Heart left ventricle (tissue), 16 donors: ENCODE measurements at regions not wholly inside any gene's neighbourhood (a gene's known extent, or its start where the extent isn't known, plus 50 kb on each side); places are given as distances from the start of the nearest gene placed in this dataset.

Experiments used
- ATAC-seq, 4 donors: fragments of 200-7000 bp; cut with Tn5 transposase; one replicate each; pipeline ENCODE4 v1.9.1; 2020 to 2022; ENCODE audit warnings: moderate library complexity in 4 of 4, mild to moderate bottlenecking in 3 of 4, moderate number of reproducible peaks in 1 of 4
- DNase-seq, 5 donors: peaks; one replicate each; pipeline ENCODE4 v3.0.0-alpha.2; 2020
- H3K27ac ChIP-seq, 12 donors: fragments of 200-600 bp; sonication (generic) in 4 of 12; one replicate each; pipeline versions ENCODE4 v1.5.0 to v1.8.0; 2016 to 2022; ENCODE audit warnings: mild to moderate bottlenecking in 2 of 12
- H3K27me3 ChIP-seq, 9 donors: fragments of 200-600 bp; sonication (generic) in 2 of 9; one replicate each; pipeline versions ENCODE4 v1.5.1 to v1.8.0; 2016 to 2022; ENCODE audit warnings: mild to moderate bottlenecking in 3 of 9
- H3K36me3 ChIP-seq, 9 donors: fragments of 200-600 bp; sonication (generic) in 2 of 9; one replicate each; pipeline versions ENCODE4 v1.5.0 to v1.8.0; 2018 to 2022; ENCODE audit warnings: mild to moderate bottlenecking in 2 of 9
- H3K4me1 ChIP-seq, 12 donors: fragments of 200-600 bp; sonication (generic) in 4 of 12; one replicate each; pipeline versions ENCODE4 v1.5.0 to v1.8.0; 2016 to 2022; ENCODE audit warnings: mild to moderate bottlenecking in 3 of 12
- H3K4me3 ChIP-seq, 12 donors: fragments of 200-600 bp; sonication (generic) in 4 of 12; one replicate each; pipeline versions ENCODE4 v1.5.0 to v1.8.0; 2017 to 2022; ENCODE audit warnings: mild to moderate bottlenecking in 9 of 12, moderate library complexity in 4 of 12
- H3K9me3 ChIP-seq, 12 donors: fragments of 200-600 bp; sonication (generic) in 4 of 12; one replicate each; pipeline versions ENCODE4 v1.5.0 to v1.8.0; 2016 to 2022; ENCODE audit warnings: mild to moderate bottlenecking in 1 of 12
- CTCF ChIP-seq, 12 donors: fragments of 200-600 bp; sonication (generic) in 4 of 12; IDR thresholded peaks; one replicate each; pipeline versions ENCODE4 v1.5.0 to v1.8.0; 2018 to 2022; ENCODE audit warnings: antibody characterized with exemption in 12 of 12, mild to moderate bottlenecking in 5 of 12
- POLR2A ChIP-seq, 2 donors: fragments of 450-650 bp; IDR thresholded peaks; one replicate each; pipeline ENCODE4 v1.6.1; 2017; ENCODE audit warnings: antibody characterized with exemption in 2 of 2, mild to moderate bottlenecking in 2 of 2, moderate library complexity in 2 of 2
- WGBS, 4 donors: extraction: QIAGEN DNeasy Blood & Tissue Kit in 2 of 4; methylation state at CpG; one replicate each; pipeline versions ENCODE4 v1.1.5 to v1.1.7; 2013 to 2018; 5-methylcytosine and 5-hydroxymethylcytosine counted together
- intact Hi-C, 10 donors: fragments of 100-400 bp; cut with DNase I; formaldehyde crosslinking; loops; one replicate each; pipeline versions ENCODE4 v1.11.1 to v1.14.2; 2022
- donor health status: ischemic (EF 13 %, LVEDD 7.1; RV severe dilation, severe dysfunction).
- donor health status: healthy with polysubstance abuse.
- donor health status: DM: no; HTN: yes; CAD: no.
- donor health status: DM: no; HTN: no; CAD: no.
- donor health status: ischemic (EF 25% LVEDD 6.9; RV normal size, moderate dysfunction).
- donor health status: ischemic (EF 25% LVEDD 5.7; RV mildly dilated, moderate dysfunction).
- donor health status: healthy.
- donor health status: DM: yes; HTN: yes; CAD: no.
- donor health status: ischemic (EF 35%, LVEDD 5.7; RV mildly dilated, moderate dysfunction).
- donor health status: nonischemic (EF 11% LVEDD 7.7; RV severe dilation, severe dysfunction).
- donor health status: DM: yes; HTN: yes; CAD: no.
- donor health status: PGD.
- donor health status: ischemic (EF 29% LVEDD 5.4; RV normal size, mild dysfunction).
- donor health status: nonischemic (EF 23%, LVEDD 6.1; RV moderate dilation, normal function).

DNA sequence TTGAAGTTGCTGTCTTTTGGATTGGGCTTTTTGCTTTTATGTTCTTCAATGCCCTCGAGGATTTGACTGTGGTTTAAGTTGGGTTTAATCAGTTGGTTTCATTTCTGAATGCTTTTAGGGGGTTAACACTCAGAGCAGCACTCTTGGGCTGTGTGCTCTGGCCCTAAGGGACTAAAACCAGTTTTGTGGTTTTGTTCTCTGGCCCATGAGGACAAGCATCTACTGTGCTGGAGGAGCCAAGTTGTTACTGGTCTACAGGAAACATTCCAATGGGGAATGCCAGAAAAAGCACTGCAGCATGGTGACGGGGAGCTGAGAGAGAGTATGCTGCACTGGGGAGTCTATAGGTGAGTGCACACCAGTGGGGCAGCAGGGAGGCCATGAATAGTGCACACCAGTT is 596.9 kb downstream of the ZBBX start:
- Histone ChIP-seq H3K4me3 (no peak overlapping the region), H3K9me3 (peaks cover 0 to 9% (median 0%) of the 10 kb centered on the region in 12 donors), H3K27ac (no peak overlapping the region), H3K36me3 (no peaks in the 10 kb centered on the region), H3K4me1 (no peaks in the 10 kb centered on the region), H3K27me3 (no peaks in the 10 kb centered on the region)
- TF ChIP-seq POLR2A (IDR thresholded peaks at IDR 0.05): no peak
- no peak for TF ChIP-seq CTCF (IDR thresholded peaks at IDR 0.05)
- DNase-seq (no peak), ATAC-seq (no peak)
- intact Hi-C loops: no loop called here
- 55 to 65% (median 58%) methylated on average over 2 of the region's 2 CpGs for WGBS, 4 donors

DNA sequence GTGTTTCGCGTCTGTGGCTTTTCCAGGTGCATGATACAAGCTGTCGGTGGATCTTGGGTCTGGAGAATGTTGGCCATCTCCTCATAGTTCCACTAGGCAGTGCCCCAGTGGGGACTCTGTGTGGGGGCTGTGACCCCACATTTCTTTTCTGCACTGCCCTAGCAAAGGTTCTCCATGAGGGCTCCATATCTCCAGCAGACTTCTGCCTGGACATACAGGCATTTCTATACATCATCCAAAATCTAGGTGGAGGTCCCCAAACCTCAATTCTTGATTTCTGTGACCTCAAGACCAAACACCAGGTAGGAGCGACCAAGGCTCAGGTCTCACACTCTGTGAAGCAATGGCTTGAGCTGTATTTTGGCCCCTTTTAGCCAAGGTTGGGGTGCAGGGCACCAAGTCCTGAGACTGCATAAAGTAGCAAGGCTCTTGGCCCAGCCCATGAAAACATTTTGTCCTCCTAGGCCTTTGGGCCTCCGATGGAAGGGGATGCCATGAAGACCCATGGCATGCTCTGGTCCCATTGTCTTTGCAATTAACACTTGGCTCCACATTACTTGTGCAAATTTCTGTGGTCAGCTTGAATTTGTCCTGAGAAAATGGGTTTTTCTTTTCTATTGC is 615.3 kb downstream of the ZBBX start:
- intact Hi-C loops: no loop called here
- no peaks in the 10 kb centered on the region for H3K36me3 ChIP-seq
- H3K4me1 ChIP-seq: no peaks in the 10 kb centered on the region
- TF ChIP-seq POLR2A (IDR thresholded peaks at IDR 0.05): no peak
- TF ChIP-seq CTCF (IDR thresholded peaks at IDR 0.05): no peak
- 59 to 88% (median 71%) methylated on average over 5 of the region's 5 CpGs for WGBS, 4 donors
- H3K27me3 ChIP-seq: no peaks in the 10 kb centered on the region
- DNase-seq (no peak), ATAC-seq (no peak)
- peaks cover 0 to 23% (median 0%) of the 10 kb centered on the region in 12 donors for H3K9me3 ChIP-seq
- no peak overlapping the region for H3K27ac ChIP-seq
- no peak overlapping the region for H3K4me3 ChIP-seq

GRCh38 chr3:166759736-166760513 is 620.2 kb downstream of the ZBBX start:
- DNase-seq (no peak), ATAC-seq (no peak)
- no peaks in the 10 kb centered on the region for H3K27me3 ChIP-seq
- intact Hi-C loops: no loop called here
- H3K4me3 ChIP-seq: no peak overlapping the region
- no peaks in the 10 kb centered on the region for H3K36me3 ChIP-seq
- 73 to 81% (median 78%) methylated on average over 9 of the region's 9 CpGs for WGBS, 4 donors
- TF ChIP-seq CTCF (IDR thresholded peaks at IDR 0.05): no peak
- TF ChIP-seq POLR2A (IDR thresholded peaks at IDR 0.05): no peak
- H3K9me3 ChIP-seq: peaks cover 0 to 24% (median 0%) of the 10 kb centered on the region in 12 donors
- H3K27ac ChIP-seq: no peak overlapping the region
- no peaks in the 10 kb centered on the region for H3K4me1 ChIP-seq

- Histone ChIP-seq H3K27me3 (no peaks in the 10 kb centered on the region), H3K4me3 (no peak overlapping the region), H3K36me3 (no peaks in the 10 kb centered on the region), H3K9me3 (peaks cover 0 to 25% (median 0%) of the 10 kb centered on the region in 12 donors), H3K4me1 (no peaks in the 10 kb centered on the region), H3K27ac (no peak overlapping the region)
- intact Hi-C loops: no loop called here
- TF ChIP-seq POLR2A (IDR thresholded peaks at IDR 0.05) (no peak), CTCF (IDR thresholded peaks at IDR 0.05) (no peak)
- 85 to 90% (median 88%) methylated on average over 2 of the region's 2 CpGs for WGBS, 4 donors
- no peak for DNase-seq
- ATAC-seq: no peak
Observed at GRCh38 chr3:166752214-166752613, 627.9 kb downstream of the ZBBX start.
